ENCODE measurements at regions not wholly inside any gene's neighbourhood (a gene's known extent, or its start where the extent isn't known, plus 50 kb on each side); places are given as distances from the start of the nearest gene placed in this dataset.

DNA sequence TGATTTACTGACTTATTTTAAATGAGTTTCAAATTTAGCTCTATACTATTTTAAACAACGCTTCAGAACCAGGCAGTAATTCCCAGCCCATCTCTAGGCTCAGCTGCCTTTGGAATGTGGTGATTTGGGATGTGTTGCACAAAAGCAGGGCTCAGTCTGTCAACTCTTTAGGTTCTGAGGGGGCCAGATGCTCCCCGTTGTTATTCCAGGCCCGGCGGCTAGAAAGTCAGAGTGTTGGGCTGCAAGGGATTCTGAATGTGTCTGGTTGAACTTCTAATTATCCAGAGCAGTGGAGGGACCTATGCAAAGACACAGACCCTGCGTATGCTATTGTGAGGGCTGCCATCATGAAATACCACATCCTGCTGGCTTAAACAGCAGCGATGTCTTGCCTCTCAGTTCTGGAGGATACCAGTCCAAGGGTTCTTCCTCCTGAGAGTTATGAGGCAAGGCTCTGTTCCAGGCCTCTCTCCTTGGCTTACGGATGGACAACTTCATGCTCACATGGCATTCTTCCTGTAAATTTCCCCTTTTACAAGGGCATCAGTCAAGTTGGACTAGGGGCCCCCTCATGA lies 123.2 kb upstream of the TRIM2 start:
- TF ChIP-seq, protein P1, sequence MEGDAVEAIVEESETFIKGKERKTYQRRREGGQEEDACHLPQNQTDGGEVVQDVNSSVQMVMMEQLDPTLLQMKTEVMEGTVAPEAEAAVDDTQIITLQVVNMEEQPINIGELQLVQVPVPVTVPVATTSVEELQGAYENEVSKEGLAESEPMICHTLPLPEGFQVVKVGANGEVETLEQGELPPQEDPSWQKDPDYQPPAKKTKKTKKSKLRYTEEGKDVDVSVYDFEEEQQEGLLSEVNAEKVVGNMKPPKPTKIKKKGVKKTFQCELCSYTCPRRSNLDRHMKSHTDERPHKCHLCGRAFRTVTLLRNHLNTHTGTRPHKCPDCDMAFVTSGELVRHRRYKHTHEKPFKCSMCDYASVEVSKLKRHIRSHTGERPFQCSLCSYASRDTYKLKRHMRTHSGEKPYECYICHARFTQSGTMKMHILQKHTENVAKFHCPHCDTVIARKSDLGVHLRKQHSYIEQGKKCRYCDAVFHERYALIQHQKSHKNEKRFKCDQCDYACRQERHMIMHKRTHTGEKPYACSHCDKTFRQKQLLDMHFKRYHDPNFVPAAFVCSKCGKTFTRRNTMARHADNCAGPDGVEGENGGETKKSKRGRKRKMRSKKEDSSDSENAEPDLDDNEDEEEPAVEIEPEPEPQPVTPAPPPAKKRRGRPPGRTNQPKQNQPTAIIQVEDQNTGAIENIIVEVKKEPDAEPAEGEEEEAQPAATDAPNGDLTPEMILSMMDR (IDR thresholded peaks at IDR 0.05): no peak
- TF ChIP-seq POLR2A (IDR thresholded peaks at IDR 0.05): no peak
